ENCODE measurements at regions not wholly inside any gene's neighbourhood (a gene's known extent, or its start where the extent isn't known, plus 50 kb on each side); places are given as distances from the start of the nearest gene placed in this dataset.

GRCh38 chr13:99736541-99736940 is 235.0 kb downstream of the ZIC5 start:
- peak; percentile 43 for DNase-seq (ENCODE audit: low spot score)

GRCh38 chr13:99734013-99734693 is 232.9 kb downstream of the TM9SF2 start:
- no peak for DNase-seq (ENCODE audit: low spot score)

DNA sequence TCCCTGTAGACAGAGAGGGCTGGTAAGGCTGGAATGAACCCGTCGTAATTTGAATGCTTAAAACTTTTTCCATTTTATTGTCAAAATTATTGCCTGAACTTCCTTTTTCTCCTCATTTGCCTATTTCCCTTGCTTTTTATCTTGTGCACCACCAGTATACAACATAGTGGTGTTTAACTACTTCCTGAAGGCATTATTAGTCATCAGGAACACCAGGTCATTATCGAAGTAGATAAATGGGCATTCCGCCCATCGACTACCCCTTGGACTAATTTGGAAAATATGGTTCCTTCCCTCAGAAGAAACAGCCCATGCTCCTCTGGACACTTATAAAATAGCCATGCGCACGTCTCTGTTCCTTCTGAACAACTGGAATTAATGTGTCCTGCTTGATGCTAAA is 232.1 kb downstream of the TM9SF2 start:
- DNase-seq (ENCODE audit: low spot score) = no peak

DNA sequence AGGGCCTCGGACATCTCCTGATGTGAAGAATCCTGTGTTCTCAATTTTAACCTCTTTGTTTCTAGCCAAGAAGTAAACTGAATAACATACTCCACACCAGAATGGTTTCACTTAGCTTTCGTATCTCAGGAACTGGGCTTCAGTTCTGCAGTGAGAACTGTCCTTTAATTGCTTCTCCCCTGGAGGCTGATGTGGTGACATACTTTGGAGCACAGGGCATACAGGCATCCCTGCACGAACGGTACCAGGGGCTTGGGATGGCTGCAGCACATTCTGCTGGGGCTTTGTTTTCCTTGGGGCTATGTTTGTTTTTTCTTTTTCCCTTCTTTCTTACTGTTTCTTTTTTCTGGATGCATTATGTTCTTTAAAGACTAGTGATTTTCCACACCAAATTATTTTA is 230.5 kb downstream of the TM9SF2 start:
- DNase-seq (ENCODE audit: low spot score) = no peak

- no peak for DNase-seq (ENCODE audit: low spot score)
Observed at GRCh38 chr13:99730403-99730802, 229.1 kb downstream of the TM9SF2 start.

DNA sequence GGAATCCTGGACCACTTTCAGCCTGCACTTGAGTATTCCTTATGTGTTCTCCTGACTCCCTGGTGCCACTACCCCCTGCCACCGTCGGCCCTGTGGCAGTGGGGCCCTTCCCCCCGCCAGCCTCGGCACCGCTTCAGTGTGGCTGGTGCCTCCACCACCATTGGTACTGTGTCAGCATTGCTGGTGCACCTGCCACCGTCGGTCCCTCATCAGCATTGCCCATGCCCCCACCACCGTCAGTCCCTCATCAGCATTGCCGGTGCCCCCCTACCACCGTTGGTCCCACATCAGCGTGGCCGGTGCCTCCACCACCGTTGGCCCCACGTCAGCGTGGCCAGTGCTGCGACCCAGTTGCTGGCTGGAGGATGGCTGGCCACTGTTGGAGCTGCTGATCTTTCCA is 228.5 kb downstream of the TM9SF2 start:
- DNase-seq (ENCODE audit: low spot score) = no peak

DNA sequence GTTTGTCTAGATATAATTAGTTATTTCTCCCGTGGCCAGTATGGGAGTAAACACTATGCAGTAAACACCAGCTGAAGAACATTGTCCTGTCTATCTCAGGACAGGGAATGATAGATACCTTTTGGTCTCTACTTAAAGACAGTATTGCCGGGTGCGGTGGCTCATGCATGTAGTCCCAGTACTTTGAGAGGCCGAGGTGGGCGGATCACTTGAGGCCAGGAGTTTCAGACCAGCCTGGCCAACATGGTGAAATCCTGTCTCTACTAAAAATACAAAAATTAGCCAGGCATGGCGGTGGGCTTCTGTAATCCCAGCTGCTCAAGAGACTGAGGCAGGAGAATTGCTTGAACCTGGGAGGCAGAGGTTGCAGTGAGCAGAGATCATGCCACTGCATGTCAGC is 226.4 kb downstream of the TM9SF2 start:
- DNase-seq (ENCODE audit: low spot score) = peak; percentile 28

DNA sequence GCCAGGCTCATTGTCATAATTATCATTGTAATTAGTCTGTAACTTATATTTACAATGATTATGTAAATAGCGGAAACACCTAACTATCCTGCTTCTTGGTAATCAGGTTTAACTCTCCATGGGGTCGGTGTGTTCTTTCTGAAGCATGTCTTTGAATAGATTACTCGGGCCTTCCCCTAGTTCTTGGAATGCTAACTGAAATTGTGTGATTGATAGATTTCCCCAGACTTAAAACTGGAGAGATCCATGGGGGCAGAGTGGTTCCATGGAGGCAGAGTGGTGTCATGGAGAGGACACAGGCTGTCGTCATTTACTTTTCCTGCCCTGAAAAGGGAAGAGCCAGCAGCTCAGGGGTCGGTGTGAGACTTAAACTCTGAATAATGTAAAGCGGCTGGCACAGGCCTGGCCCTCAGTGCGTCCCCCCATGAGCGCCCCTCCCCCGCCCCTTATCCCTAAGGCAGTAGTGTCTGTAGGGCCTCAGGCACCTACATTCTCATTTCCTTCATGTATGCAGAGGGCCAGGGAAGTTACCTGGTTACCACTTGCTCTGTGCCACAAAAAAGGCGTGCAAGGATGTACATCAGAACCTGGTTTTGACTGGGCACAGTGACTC is 225.1 kb downstream of the TM9SF2 start:
- DNase-seq (ENCODE audit: low spot score) = peak; percentile 66

GRCh38 chr13:99725644-99726043 is 224.4 kb downstream of the TM9SF2 start:
- DNase-seq (ENCODE audit: low spot score) = peak; percentile 58

DNA sequence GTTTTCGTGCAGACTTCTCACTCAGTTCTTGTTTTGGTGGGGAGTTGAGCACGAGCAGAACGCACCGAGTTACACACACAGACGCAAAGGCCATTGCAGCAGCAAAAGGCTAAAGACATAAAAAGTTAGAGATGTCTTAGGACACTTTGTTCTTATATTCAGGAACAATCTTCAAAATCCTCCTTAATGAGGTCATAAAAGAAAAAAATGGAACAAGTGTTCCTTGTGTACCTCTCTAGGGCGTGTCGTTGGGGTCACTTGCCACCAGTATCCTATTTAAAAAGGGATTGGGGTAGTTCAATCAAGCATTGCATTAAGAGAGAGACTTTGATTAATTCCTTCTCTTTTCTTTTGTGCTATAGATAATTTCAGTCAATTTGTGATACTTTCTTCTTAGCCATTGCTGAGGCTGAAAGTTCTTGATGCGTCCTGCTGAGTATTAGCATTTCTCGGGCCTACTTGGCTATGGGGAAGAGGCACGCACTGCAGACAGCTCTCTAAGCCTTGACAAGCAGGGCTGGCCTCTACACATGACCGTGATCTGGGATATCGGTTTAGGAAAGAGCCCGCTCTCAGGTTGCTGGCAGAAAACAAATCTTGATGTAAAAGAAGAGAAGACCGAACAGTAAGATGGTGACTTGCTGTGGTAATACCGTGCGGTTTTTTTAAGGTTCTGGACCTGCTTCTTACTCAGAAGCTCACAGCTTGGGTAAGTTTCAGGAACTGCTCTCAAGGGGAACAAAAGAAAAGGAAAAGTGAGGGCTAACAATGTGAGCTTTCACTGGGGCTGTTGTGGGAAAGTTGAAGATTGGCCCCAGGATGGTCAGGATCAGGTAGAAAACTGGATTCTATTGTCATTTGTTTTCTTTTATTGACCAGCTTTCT is 223.6 kb downstream of the TM9SF2 start:
- DNase-seq (ENCODE audit: low spot score) = no peak

DNA sequence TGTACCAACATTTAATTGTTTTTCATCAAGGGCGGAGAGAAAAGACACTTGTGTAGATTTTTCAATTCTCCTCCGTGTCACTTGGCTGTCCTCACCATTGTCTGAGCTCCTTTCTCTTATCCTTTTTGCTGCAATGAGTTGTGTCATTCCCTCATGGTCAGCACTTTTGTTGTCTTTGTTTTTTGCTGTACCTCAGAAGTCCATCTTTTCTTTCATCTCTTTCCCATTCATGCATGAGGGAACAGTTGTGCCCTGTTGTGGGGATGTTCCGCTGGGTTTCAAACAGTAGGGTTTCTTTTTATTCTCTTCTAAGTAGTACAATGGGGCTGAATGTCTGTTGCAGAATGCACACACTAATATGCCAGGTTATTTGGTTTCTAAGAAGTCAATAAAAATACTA is 222.6 kb downstream of the TM9SF2 start:
- no peak for DNase-seq (ENCODE audit: low spot score)

DNA sequence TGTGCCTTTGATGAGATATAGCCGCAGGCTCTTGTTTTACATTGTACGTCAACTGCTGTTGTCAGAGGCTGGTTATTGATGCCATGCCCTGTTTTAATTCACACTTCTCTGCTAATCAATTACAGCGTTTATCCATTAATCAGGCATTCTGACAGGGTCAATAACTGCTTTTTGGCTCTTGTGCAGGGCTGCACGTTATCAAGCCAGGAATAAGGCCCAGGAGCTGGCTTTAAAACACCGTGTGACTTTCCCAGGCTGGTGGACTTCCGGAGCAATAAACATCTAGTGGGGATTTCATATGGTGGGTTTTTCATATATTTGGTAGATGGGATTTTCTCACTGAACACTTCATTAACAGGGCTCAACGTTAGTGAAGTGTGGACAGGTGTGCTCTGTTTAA is 221.7 kb downstream of the TM9SF2 start:
- no peak for DNase-seq (ENCODE audit: low spot score)

- DNase-seq (ENCODE audit: low spot score) = no peak
Observed at GRCh38 chr13:99722338-99722818, 221.1 kb downstream of the TM9SF2 start.

- DNase-seq (ENCODE audit: low spot score) = peak; percentile 81
Observed at GRCh38 chr13:99721606-99722337, 220.5 kb downstream of the TM9SF2 start.

GRCh38 chr13:99717959-99718674 is 216.8 kb downstream of the TM9SF2 start:
- no peak for DNase-seq (ENCODE audit: low spot score)

DNA sequence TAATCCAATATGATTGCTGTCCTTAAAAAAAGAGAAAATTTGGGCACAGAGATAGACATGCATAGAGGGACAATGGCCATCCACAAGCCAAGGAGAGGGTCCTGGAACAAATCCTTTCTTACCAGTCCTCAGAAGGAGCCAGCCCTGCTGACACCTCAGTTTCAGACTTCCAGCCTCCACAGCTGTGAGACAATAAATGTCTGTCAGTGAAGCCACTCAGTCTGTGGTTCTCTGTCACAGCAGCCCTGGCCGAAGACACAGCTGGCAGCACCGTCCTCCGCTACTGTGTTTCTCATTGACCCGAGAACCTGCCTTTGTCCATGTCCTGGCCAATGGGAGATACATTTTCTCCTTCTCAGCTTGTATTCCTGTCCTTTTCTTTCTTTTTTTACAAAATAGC is 207.9 kb downstream of the TM9SF2 start:
- DNase-seq (ENCODE audit: low spot score) = no peak

DNA sequence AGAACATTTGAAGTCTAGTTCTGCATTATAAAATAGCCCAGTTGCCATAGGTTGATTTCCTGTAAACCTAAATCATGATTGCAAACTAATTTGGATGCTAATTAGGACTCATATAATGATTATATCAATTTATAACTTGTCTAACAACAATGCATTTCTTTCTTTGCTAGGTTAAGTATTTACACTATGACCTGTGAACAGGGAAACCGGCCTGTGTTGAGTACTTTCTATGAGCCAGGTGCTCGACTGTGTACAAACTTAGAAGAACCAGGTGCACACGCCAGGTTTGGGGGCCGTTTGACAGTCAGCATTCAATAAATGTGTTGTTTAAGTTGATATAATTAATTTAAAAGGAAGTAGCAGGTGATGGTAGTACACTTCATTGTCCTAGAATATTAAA is 203.1 kb downstream of the TM9SF2 start:
- DNase-seq (ENCODE audit: low spot score) = no peak

DNA sequence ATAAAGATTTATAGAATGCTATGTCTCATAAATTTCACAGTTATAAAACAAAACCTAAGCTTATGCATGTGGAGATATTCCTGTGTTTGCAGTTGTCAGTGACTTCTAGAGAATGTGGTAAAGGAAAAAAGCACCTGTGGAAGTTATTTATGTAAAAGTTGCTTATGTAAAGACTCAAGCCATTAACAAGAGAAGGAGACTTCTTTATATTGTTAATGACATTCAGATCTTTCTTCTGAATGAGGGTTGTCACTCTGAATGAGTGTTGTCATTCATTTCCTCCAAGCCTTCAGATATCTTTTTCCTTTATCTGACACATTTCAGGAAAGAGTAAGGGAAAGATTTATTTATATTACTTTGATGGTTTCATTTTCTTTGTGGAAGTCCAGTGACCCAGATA is 202.6 kb downstream of the TM9SF2 start:
- DNase-seq (ENCODE audit: low spot score) = no peak

- no peak for DNase-seq (ENCODE audit: low spot score)
Observed at GRCh38 chr13:99702687-99703319, 201.5 kb downstream of the TM9SF2 start.

DNA sequence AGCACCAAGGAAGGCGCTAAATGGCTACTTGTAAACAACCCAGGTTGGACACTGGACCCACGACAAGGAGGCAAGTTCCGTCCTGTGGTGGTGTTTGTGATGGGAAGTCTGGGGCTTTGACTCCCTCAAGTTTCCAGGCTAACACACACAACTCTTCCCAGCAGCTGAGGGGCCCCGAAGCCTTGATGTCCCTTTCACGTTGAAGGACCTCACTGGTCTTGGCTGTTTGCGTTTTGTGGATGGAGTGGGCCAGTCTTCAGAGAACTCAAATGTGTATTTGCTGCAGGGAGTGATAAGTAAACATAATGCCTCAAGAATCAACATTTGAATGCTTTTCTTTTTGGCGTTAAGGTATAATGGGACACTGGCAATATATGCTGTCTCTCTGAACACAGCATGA is 199.2 kb downstream of the TM9SF2 start:
- no peak for DNase-seq (ENCODE audit: low spot score)

DNA sequence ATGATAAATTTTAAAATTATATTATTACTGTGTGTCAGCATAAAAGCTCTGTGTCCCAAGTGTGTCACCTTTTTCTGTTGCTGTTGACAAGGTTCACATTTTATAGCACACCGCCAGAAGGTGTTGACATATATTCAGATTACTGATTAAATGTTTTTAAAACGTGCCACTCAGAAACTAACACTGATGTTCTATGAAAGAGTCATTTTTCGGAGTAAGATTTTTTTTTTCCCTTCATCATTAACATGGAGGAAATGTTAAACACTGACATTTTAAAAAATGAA is 197.5 kb downstream of the TM9SF2 start:
- no peak for DNase-seq (ENCODE audit: low spot score)

Data from ecto neural progenitor cell (in vitro differentiated cells).